Epithelial cell of prostate (primary cell): ENCODE measurements at regions not wholly inside any gene's neighbourhood (a gene's known extent, or its start where the extent isn't known, plus 50 kb on each side); places are given as distances from the start of the nearest gene placed in this dataset.
A peak's percentile ranks its signal among the peaks of the same experiment; 100 is the strongest.

ENCODE experiments used
- DNase-seq: peaks from one replicate; pipeline ENCODE4 v3.0.0-alpha.2; 2011; ENCODE audit warnings: low read depth, low spot score
- H3K27ac ChIP-seq: fragments of 450-650 bp; 2 replicates; pipeline ENCODE4 v1.5.1; 2017; ENCODE audit warnings: mild to moderate bottlenecking

DNA sequence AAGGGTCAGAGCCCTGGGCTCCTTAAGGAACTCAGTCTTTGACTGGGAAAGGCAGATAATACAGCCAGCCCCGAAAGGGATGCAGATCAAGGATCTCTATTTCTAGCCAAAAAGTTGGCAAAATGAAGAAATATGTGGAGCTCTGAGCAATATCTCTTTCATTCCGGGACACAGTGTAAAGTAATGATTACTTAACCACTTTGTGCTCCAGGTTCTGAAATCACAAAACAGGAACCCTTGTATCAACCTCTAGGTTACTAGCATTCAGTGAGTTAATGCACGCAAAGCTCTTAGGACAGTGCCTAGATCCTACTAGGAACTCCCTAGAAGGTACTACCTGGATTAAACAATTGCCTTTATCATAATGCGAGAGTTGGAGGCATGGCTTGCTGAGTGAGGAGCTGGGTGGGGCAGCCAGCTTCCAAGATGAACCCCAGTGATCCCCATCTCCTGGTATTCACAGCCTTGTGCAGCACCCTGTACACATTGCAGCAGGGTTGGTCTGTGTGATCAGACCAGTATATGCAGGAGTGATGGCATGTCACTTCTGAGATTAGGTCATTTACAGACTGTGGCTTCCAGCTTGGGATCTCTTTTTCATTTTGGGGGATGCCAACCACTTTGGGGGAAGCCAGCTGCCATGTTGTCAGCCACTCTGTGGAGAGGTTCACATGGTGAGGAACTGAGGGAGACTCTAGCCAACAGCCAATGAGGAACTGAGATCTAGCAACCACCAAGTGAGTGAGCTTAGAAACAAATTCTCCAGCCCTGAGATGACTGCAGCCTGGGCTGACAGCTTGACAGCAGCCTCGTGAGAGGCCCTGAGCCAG, 103.1 kb upstream of the SLC44A1 start:
- DNase-seq: no peak

DNA sequence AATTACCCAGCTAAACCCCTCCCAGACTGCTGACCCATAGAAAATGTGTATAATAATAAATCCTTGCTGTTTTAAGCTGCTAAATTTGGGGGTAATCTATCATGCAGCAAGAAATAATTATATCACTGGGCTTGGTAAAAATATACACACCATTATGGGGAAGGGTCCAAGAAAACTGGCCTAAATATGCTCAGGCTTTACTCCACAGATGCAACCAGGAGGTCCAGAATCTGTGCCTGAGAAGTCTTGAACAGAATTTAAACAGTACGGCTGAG, 102.5 kb upstream of the SLC44A1 start:
- no peak for DNase-seq
- no peak overlapping the region for H3K27ac ChIP-seq

More for the DNA sequence above, 103.1 kb upstream of the SLC44A1 start:
- no peak overlapping the region for H3K27ac ChIP-seq

DNA sequence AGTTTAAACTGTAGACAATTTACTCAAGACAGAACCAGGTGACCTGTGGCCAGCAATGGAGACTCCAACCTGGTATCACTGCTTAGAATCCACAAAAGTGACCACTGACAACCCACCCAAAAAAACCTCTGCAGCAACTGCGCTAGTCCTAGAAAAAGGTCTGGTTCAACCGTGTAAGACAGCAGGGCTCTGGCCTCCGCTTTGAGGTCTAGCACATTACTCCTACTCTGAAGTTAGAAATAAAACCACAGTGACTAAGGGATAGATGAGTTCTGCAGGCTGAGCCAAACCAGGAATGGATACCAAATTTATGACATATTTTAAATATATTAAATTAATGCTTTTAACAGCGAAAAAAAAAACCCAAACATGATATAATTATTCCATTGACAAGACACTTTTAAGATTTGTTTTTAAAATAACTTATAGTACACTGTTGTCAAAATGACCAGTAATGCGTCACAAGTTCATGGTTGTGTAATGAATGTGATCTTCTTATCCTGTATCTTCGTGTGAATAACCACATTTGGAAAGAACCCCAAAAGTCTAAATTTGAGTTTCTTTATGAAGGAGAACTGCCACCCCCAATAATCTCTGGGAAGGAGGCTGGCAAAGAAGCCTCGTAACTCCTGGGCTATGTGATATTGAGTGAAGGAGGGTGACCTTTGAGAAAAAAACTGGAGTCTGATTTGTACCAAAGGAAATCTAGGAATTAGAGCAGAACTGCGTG, 101.9 kb upstream of the SLC44A1 start:
- no peak for DNase-seq
- H3K27ac ChIP-seq: no peak overlapping the region

DNA sequence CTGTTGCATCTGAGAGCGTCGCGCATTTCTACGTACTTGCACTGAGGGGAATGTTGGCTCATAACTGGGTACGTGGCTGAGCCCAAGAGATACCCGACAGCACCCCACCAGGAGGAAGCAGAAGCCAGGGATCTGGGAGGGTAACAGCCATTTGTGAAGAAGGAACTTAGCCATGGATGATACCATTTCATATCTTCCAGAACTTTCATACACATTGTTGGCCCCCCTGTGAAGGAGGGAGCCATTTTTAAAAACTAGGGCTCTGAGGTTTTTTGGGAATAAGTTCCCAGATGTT, 101.4 kb upstream of the SLC44A1 start:
- DNase-seq: no peak
- no peak overlapping the region for H3K27ac ChIP-seq

DNA sequence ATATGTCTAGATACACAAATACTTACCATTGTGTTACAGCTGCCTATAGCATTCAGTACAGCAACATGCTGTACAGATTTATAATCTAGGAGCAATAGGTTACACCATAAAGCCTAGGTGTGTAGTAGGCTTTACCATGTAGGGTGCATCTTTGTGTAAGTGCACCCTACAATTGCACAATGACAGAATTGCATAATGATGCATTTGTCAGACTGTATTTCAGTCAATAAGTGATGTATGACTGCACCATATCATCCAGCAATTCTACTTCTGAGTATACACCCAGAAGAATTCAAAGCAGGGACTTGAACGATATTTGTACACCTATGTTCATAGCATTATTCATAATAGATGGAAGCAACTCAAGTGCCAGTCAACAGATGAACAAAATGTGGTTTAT, 100.4 kb upstream of the SLC44A1 start:
- DNase-seq: no peak
- H3K27ac ChIP-seq: peak overlapping the region; percentile 2

DNA sequence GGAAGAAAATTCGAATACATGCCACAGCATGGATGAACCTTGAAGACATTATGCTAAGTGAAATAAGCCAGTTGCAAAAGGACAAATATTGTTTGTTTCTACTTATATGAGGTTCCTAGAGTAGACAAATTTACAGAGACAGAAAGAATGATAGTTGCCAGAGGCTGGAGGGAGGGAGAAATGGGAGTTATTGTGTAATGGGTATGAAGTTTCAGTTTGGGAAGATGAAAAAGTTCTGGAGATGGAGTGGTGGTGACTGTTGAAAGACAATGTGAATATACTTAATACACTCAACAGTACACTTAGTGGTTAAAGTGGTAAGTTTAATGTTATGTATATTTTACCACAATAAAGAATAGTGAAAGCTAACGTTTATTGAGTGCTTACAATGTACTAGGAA, 99.6 kb upstream of the SLC44A1 start:
- no peak for DNase-seq

DNA sequence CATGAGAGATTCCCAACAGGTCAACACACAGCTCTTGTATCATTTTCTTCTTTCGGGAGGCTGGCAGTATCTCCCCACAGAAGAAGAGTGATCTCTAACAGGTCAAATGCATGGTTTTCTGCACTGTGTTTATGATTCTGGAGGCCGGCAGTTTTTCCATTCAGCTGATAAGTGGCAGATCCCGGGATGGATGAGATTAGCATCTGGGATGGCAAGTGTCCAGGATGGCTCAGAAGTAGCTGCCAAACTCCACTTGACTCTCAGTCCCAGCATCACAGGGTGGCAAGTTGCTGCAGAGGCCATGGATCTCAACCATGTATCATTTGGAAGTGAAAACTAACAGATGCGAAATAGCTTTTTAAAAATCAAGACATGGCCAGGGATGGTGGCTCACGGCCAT, 97.8 kb upstream of the SLC44A1 start:
- DNase-seq: no peak
- no peak overlapping the region for H3K27ac ChIP-seq

More for the DNA sequence above, 99.6 kb upstream of the SLC44A1 start:
- H3K27ac ChIP-seq: peak overlapping the region; percentile 2

DNA sequence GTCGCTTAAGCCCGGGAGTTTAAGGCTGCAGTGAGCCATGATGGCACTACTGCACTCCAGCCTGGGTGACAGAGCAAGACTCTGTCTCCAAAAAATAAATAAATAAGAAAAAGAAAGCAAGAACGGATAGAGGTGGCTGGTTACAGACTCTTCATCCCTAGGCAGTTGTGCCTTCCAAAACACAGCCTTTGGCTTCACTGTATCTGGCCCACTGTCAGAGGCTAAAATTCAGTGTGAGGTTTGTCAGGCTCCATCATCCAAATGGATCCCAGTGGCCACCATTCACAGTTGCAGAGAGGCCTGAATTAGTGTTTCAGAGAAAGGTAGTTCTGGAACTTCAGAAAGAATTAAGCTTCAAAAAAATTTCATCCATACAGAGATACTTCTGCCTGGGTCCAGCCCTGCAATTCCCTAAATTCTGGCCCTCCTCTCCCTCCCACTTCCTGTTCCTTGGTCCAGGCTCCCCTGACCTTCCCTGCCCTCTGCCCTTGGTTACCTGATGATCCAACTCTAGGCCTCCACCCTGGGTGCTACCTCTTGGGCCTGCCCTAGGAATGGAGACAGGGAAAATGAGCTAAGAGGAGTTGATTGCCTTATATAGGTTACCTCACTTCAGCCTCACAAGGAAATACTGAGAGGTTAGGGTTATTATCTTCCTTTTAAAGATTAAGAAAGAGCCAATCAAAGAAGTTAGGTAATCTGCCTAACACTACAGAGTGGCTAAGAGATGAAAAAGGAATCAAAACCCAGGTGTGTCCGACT, 97.2 kb upstream of the SLC44A1 start:
- DNase-seq: no peak
- H3K27ac ChIP-seq: no peak overlapping the region

DNA sequence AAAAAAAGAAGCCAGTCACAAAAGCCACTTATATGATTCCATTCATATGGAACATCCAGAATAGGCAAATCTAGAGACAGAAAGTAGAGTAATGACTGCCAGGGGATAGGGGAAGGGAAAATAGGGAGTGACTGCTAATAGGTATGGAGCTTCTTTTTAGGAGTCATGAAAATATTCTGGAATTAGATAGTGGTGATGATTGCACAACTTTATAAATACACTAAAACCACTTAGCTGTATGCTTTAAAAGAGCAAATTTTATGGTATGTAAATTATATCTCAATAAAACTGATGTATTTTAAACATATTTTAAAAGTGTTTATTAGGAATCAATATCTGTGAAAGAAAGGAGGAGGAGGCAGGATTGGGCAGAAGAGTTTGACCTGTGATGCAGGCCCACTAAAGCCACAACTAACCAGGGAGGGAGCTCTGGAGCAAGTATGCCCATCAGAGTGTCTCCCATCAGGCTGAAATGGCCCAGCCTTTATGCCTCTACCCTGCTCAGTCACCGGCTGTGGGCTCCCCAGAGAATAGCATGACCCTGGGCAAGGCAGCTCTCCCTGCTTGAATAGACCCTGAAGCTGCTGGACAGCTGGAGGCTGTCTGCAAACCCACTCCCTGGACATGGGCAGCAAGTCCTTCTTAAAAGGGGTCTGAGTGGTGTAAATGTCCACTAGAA, 96.0 kb upstream of the SLC44A1 start:
- H3K27ac ChIP-seq: no peak overlapping the region
- DNase-seq: no peak

DNA sequence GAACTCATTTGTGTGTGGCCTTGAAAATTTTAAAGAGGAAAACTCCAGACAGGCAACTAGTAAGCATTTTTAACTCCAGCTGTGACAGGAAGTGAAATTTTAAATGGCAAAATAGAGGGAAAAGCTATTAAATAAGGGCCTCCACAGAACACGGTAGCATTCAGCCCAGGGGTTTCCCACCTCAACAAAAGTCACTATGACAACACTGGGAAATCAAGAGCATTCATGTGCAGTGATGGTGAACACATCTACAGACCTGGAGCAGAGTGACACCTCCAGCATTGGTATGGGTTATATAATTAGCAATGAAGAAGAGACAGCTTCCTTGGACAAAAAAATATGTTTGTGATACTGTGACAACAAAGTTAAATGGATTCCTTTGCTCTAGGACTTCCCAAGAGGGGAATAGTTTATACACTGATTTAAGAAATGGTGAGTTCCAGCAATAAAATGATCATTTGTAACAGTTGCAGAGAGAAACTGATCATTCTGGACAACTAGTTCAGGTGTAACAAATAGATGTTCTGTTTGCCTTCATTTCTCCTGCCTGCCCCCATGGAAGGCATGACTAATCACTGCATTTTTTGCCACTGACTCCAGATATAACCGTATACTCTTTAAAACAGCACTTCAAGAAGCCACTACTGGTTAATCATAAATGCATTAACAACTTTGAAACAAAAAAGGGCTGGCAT, 93.3 kb upstream of the SLC44A1 start:
- DNase-seq: no peak
- peak overlapping the region; percentile 16 for H3K27ac ChIP-seq

DNA sequence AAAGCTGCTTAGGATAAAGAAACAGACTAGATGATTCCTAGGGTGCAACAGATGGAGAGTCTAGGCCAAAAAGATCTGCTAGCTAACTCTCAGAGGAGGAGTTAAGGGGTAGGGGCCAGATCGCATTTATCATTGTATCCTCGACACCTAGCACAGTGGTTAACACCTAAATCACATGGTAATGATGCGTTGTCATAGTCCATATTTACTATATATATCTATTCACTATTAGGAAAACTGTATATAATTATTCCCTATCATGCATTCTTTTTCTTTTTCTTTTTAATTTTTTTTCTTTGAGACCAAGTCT, 92.8 kb upstream of the SLC44A1 start:
- no peak for DNase-seq

DNA sequence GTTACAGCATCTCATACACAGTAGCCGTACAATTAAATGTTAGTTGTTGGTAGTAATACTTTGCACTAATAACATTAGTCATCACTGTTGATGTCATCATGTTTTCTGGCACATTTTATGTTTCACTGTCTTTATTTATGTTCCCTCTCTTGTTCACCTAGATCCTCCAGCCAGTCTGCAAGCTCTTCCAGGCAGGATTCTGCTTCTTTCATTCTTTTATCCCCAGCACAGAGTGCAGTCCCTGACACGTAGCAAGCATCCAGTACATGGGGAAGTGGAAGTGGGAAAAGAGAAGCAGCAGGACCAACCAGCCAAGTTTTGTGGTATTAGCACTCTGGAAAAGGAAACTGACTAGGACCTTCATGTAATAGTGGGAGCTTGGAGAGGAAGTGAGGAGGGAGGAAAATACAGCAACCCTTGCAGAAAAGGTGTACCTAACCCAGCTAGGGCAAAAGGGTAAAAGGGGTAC, 89.7 kb upstream of the SLC44A1 start:
- H3K27ac ChIP-seq: peak overlapping the region; percentile 23
- DNase-seq: no peak

More for the DNA sequence above, 92.8 kb upstream of the SLC44A1 start:
- peak overlapping the region; percentile 16 for H3K27ac ChIP-seq

DNA sequence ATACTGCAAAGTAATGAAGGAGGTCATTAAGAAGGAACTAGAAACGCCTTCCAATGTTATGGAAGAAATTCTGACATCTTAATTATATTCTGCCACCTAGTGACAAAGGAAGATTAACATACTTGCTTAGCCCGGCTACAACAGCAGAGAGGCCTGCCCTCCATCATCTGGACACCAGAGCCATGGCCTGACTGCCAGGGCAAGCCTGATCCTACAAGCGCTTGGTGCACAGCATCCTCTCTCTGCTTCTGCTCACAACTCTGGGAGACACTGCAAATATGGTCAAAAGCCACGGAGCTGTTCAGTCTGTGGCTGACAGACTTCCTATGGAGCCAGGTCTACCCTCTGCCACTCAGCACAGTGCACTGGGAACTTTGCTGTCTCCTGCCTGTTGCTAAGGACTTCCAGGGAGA, 87.3 kb upstream of the SLC44A1 start:
- no peak for DNase-seq
- no peak overlapping the region for H3K27ac ChIP-seq

DNA sequence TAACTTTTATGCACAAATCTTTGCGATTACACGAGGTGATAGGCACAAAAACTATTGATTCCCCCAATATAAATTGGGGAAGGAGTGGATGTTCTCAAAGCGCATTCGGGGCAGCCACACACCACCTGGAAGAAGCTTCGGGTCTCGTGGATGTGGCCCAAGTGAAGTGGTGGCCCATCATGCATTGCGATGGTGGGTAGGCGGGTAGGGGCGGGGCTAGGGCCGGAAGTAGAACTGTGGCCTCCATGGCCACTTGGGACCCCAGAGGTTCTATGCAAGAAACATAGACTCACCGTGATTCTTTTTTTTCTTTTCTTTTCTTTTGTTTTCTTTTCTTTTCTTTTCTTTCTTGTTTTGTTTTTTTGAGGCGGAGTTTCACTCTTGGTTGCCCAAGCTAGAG, 86.4 kb upstream of the SLC44A1 start:
- no peak overlapping the region for H3K27ac ChIP-seq
- no peak for DNase-seq

DNA sequence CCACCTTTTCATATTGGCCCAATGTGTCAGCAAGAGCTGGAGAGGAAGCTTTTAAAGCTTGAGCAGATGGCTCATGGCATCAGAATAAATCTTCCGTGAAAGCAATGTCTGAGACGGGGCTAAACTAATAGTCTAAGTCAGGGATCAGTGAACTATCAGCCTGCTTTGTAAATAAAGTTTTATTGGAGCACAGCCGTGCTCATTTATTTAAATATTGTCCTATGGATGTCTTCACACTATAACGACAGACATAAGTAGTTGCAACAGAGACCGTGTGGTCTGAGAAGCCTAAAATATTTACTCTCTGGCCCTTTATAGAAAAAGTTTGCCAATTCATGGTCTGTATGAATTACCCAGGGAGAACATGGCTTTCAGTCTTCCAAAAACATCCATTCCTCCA, 85.6 kb upstream of the SLC44A1 start:
- DNase-seq: no peak
- H3K27ac ChIP-seq: no peak overlapping the region

DNA sequence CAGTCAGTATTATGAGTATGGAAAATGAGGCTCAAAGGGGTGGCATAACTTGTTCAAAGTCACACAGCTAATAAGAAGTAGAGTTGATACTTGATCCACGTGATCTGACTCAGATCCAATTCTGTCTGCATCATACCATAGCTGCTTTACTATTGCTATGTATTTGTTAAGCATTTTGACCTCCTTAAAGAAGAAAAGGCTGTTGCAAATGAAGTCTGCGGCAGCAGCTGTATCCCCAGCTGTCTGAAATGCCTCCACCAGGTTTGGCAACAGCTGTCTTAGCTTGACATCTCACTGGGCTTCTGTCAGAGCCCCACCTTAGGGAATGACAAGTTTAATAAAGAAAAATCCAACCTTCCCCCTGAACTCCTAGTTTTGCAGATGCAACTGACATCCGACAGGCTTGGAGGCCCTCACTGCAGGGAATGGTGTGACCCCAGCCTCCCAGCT, 75.6 kb upstream of the SLC44A1 start:
- no peak overlapping the region for H3K27ac ChIP-seq
- no peak for DNase-seq

DNA sequence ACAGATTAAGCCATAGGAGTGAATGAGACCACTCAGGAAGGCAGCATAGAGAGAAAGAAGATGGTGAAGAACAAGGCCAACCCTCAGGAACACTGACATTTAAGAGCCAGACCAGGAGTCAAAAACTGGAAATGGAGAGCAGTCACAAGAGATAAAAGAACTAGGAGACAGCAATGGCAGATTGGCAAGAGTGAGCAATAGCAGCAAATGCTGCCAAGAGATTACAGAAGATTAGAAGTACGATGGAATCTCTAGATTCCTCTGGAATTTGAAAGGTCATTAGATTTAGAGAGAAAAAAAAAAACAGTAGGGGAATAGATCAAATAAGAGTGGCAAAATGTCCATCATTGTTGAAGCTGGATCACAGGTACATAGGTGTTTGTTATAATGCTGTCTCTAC, 73.4 kb upstream of the SLC44A1 start:
- no peak overlapping the region for H3K27ac ChIP-seq
- DNase-seq: no peak

DNA sequence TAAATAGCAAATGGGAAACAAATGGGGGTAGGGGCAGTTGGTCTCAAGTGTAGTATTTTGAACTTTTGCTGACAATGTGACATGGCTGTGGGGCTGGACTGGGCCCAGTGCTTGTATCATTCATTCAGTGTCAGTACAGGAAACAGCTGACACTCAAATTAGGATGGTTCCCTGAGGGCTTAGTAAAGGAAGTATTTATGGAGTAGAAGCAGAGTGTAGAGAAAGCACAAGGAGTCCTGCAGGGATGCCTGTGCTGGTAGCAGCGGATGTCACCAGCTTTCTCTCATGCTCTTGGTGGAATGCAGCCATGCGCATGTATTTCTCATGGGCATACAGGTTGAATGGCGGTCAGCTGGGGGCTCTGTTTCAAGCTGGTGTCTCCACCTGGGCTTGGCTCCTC, 72.9 kb upstream of the SLC44A1 start:
- DNase-seq: no peak
- H3K27ac ChIP-seq: no peak overlapping the region

DNA sequence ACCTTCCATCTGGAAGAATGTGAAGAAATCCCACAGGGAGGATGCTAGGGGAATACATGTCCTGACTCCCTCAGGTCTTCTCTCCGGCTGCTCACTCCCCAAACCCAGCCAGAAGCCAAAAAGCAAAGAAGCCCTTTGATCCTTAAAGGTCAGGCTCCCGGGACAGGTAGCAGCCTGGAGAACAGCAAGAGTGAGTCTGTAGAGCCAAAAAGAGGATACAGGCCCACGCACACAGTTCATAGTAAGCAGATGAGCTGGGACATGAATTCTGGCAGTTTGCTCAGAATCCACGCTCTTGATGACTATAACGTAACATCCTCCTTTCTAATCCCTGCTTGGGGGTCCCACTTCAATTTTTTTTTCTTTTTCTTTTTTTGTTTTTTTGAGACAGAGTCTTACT, 72.0 kb upstream of the SLC44A1 start:
- H3K27ac ChIP-seq: no peak overlapping the region

DNA sequence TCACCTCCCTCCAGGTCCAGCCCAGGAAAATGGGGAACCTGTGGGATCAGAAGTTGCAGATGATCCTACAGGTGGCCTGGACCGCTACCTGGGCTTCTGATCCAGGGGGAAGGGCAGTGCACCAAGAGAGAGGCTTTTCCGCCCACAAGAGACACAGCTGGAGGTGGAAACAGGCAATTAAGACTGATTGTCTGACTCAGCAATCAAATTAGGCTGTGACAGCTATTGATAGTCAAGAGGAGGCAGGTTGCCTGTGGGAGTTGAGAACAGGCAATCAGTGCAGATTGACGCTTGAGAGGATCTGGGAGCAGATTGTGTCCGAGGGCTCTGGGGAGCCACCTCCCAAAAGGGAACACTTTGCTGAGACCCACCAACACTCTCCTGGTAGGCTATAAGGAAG, 71.1 kb upstream of the SLC44A1 start:
- H3K27ac ChIP-seq: no peak overlapping the region
- no peak for DNase-seq

More for the DNA sequence above, 72.0 kb upstream of the SLC44A1 start:
- DNase-seq: no peak
